ENCODE measurements at regions not wholly inside any gene's neighbourhood (a gene's known extent, or its start where the extent isn't known, plus 50 kb on each side); places are given as distances from the start of the nearest gene placed in this dataset.

- H3K9me3 Mint-ChIP-seq: peaks cover 0 to 8% (median 0%) of the 10 kb centered on the region in 11 donors
- no peak overlapping the region for H3K4me3 ChIP-seq (ENCODE audit: low read length)
- ChIA-PET POLR2A (interaction anchor here (0.7 kb wide), 1 partner anchor 124 kb away, joined by 6 read pairs; no protein-coding TSS in a partner anchor), CTCF (no interaction called here)
- H3K4me1 ChIP-seq (ENCODE audit: control insufficient read depth in 2 of 2, insufficient read depth in 2 of 2, low read length in 2 of 2): no peaks in the 10 kb centered on the region
- intact Hi-C loops (cut with micrococcal nuclease): no loop called here
- ATAC-seq (no peak), DNase-seq (no peak)
- no peaks in the 10 kb centered on the region for H3K27me3 ChIP-seq (ENCODE audit: control insufficient read depth in 2 of 2, insufficient read depth in 2 of 2, low read length in 2 of 2)
- no peaks in the 10 kb centered on the region for H3K4me1 Mint-ChIP-seq
- H3K4me3 Mint-ChIP-seq: no peak overlapping the region
- no peaks in the 10 kb centered on the region for H3K36me3 Mint-ChIP-seq
- H3K27me3 Mint-ChIP-seq: peaks cover 0 to 8% (median 2%) of the 10 kb centered on the region in 5 donors
- peaks cover 0 to 5% (median 0%) of the 10 kb centered on the region in 3 experiments for H3K9me3 ChIP-seq (ENCODE audit: control insufficient read depth in 2 of 3, low read length in 3 of 3)
- H3K27ac Mint-ChIP-seq: no peak overlapping the region
- no peaks in the 10 kb centered on the region for H3K36me3 ChIP-seq (ENCODE audit: control insufficient read depth in 2 of 3, insufficient read depth in 3 of 3, low read length in 3 of 3)
- H3K27ac ChIP-seq (ENCODE audit: low read depth, low read length): no peak overlapping the region
Observed at GRCh38 chr10:29956335-29956924, 103.0 kb downstream of the JCAD start.

DNA sequence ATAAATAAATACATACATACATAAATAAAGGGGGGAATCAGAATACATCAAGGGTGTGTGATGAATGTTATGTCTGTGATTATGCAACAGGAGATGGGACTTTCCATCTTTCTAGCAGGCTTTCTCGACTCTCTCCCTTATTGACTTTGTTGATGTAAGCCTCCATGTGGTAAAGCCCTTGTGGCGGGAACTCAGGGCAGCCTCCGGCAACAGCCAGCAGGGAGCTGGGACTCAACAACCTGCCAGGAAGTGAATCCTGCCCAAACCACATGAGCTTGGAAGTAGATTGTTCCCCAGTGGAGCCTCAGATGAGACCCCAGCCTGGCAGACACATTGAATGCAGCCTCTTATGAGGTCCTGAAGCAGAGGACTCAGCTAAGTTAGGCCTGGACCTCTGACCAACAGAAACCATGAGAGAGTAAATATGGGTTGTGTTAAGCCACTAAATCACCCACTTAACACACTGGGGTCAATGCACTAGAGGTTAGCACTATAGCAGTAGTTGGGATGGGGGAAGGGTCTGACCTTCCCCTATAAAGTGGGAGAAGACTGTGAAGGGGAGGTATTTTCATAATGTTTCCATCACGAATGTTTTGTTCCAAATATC lies 104.0 kb downstream of the JCAD start:
- Histone ChIP-seq H3K27me3 (ENCODE audit: control insufficient read depth in 2 of 2, insufficient read depth in 2 of 2, low read length in 2 of 2) (no peaks in the 10 kb centered on the region), H3K27ac (ENCODE audit: low read depth, low read length) (no peak overlapping the region), H3K36me3 (ENCODE audit: control insufficient read depth in 2 of 3, insufficient read depth in 3 of 3, low read length in 3 of 3) (no peaks in the 10 kb centered on the region), H3K9me3 (ENCODE audit: control insufficient read depth in 2 of 3, low read length in 3 of 3) (peaks cover 0 to 5% (median 0%) of the 10 kb centered on the region in 3 experiments), H3K4me1 (ENCODE audit: control insufficient read depth in 2 of 2, insufficient read depth in 2 of 2, low read length in 2 of 2) (no peaks in the 10 kb centered on the region), H3K4me3 (ENCODE audit: low read length) (no peak overlapping the region)
- ChIA-PET CTCF (no interaction called here), POLR2A (no interaction called here)
- DNase-seq (no peak), ATAC-seq (no peak)
- Mint-ChIP-seq H3K4me3 (no peak overlapping the region), H3K4me1 (no peaks in the 10 kb centered on the region), H3K36me3 (no peaks in the 10 kb centered on the region), H3K27ac (no peak overlapping the region), H3K27me3 (peaks cover 0 to 3% (median 2%) of the 10 kb centered on the region in 5 donors), H3K9me3 (peaks cover 0 to 8% (median 0%) of the 10 kb centered on the region in 11 donors)
- intact Hi-C loops (cut with micrococcal nuclease): no loop called here

DNA sequence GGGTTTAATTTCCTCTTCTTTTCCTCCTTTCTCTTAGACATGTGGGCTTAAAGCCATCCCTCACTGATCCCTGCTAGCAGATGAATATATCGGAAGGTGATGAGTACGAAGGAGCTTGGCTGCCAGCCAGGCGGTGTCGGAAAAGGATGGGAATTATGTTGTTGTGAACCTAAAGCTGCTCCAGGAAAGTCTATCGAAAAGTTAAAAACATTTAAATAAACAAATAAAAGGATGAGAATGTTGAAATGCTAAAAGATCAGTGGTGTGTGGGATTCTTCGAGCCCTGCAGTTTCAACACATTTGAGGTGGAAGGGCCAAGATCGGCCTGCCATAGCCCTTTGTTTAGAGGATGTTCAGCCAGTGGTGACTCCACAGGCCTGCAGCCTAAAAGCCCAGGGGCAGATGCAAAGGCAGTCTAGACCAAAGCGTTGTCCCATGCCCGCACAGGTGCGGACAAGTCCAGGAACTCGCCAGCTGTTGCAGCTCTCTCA lies 107.9 kb downstream of the JCAD start:
- Mint-ChIP-seq H3K4me1 (peaks cover 0 to 2% (median 0%) of the 10 kb centered on the region in 7 donors), H3K27me3 (peaks cover 0 to 2% (median 0%) of the 10 kb centered on the region in 5 donors), H3K27ac (no peak overlapping the region), H3K4me3 (no peak overlapping the region), H3K9me3 (peaks cover 0 to 4% (median 0%) of the 10 kb centered on the region in 11 donors), H3K36me3 (no peaks in the 10 kb centered on the region)
- Histone ChIP-seq H3K4me3 (ENCODE audit: low read length) (no peak overlapping the region), H3K4me1 (ENCODE audit: control insufficient read depth in 2 of 2, insufficient read depth in 2 of 2, low read length in 2 of 2) (no peaks in the 10 kb centered on the region), H3K27me3 (ENCODE audit: control insufficient read depth in 2 of 2, insufficient read depth in 2 of 2, low read length in 2 of 2) (no peaks in the 10 kb centered on the region), H3K27ac (ENCODE audit: low read depth, low read length) (no peak overlapping the region), H3K9me3 (ENCODE audit: control insufficient read depth in 2 of 3, low read length in 3 of 3) (peaks cover 0 to 3% (median 0%) of the 10 kb centered on the region in 3 experiments), H3K36me3 (ENCODE audit: control insufficient read depth in 2 of 3, insufficient read depth in 3 of 3, low read length in 3 of 3) (no peaks in the 10 kb centered on the region)
- ChIA-PET POLR2A (no interaction called here), CTCF (no interaction called here)
- ATAC-seq (no peak), DNase-seq (no peak)
- intact Hi-C loops (cut with micrococcal nuclease): no loop called here

DNA sequence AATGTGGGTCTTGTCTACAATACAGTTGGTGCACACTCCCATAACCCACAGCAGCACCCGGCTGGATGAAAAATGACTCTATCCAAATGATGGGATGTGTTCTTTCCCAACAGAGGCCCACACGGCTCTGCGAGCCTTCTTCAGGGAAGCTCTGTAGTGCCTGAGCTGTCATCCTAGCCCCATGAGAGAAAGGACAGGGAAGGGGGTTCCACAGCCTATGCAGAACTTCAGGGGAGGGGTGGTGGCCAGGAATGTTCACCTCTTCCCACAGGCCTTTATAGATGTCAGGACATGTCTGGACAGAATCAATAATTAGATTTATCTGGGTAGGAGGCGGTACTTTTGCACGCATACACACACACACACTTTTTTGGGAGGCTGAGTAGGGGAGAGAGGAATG lies 109.0 kb downstream of the JCAD start:
- no peak overlapping the region for H3K4me3 ChIP-seq (ENCODE audit: low read length)
- H3K4me1 ChIP-seq (ENCODE audit: control insufficient read depth in 2 of 2, insufficient read depth in 2 of 2, low read length in 2 of 2): no peaks in the 10 kb centered on the region
- ChIA-PET CTCF (no interaction called here), POLR2A (no interaction called here)
- Mint-ChIP-seq H3K27ac (peak overlapping the region in 1 of 9 donors; percentile 55), H3K4me3 (no peak overlapping the region), H3K27me3 (peaks cover 0 to 4% (median 0%) of the 10 kb centered on the region in 5 donors), H3K36me3 (no peaks in the 10 kb centered on the region), H3K4me1 (peaks cover 0 to 2% (median 0%) of the 10 kb centered on the region in 7 donors), H3K9me3 (no peaks in the 10 kb centered on the region)
- ATAC-seq: no peak
- no peaks in the 10 kb centered on the region for H3K36me3 ChIP-seq (ENCODE audit: control insufficient read depth in 2 of 3, insufficient read depth in 3 of 3, low read length in 3 of 3)
- H3K27me3 ChIP-seq (ENCODE audit: control insufficient read depth in 2 of 2, insufficient read depth in 2 of 2, low read length in 2 of 2): no peaks in the 10 kb centered on the region
- intact Hi-C loops (cut with micrococcal nuclease): no loop called here
- no peak overlapping the region for H3K27ac ChIP-seq (ENCODE audit: low read depth, low read length)
- no peak for DNase-seq
- H3K9me3 ChIP-seq (ENCODE audit: control insufficient read depth in 2 of 3, low read length in 3 of 3): no peaks in the 10 kb centered on the region

DNA sequence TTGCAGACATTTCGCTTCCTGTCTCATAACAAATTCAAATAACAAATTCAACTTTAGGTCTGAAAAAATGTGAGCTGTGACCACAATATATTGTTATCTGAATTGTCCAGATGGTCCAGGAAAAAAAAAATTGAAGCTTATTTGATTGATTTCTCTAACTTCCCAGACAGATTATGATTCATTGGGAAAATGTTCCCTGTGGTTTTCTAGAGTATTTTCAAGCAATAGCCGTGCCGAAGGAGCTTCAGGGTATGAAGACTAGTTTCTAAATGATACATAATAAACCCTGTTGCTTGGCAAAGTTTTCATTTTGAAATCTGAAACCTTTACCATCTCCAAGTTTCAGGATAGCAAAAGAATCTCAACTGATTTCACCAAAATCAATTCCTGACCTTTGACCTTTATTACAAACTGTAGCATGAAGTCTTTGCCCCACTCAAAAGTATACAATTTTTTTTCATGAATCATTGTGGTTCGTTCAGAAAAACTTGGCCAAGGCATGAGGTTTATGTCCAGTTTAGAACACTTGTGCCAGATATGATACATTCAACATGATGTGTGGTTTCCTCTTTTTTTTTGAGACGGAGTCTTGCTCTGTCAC lies 109.9 kb downstream of the JCAD start:
- no peaks in the 10 kb centered on the region for H3K4me1 ChIP-seq (ENCODE audit: control insufficient read depth in 2 of 2, insufficient read depth in 2 of 2, low read length in 2 of 2)
- DNase-seq: no peak
- no peak overlapping the region for H3K4me3 Mint-ChIP-seq
- H3K9me3 ChIP-seq (ENCODE audit: control insufficient read depth in 2 of 3, low read length in 3 of 3): no peaks in the 10 kb centered on the region
- no peak overlapping the region for H3K27ac Mint-ChIP-seq
- H3K4me1 Mint-ChIP-seq: peaks cover 0 to 2% (median 0%) of the 10 kb centered on the region in 7 donors
- no peaks in the 10 kb centered on the region for H3K36me3 Mint-ChIP-seq
- peaks cover 0 to 4% (median 0%) of the 10 kb centered on the region in 5 donors for H3K27me3 Mint-ChIP-seq
- no peak overlapping the region for H3K27ac ChIP-seq (ENCODE audit: low read depth, low read length)
- no peaks in the 10 kb centered on the region for H3K36me3 ChIP-seq (ENCODE audit: control insufficient read depth in 2 of 3, insufficient read depth in 3 of 3, low read length in 3 of 3)
- no peak for ATAC-seq
- H3K9me3 Mint-ChIP-seq: no peaks in the 10 kb centered on the region
- CTCF ChIA-PET: no interaction called here
- H3K4me3 ChIP-seq (ENCODE audit: low read length): no peak overlapping the region
- POLR2A ChIA-PET: no interaction called here
- intact Hi-C loops (cut with micrococcal nuclease): no loop called here
- no peaks in the 10 kb centered on the region for H3K27me3 ChIP-seq (ENCODE audit: control insufficient read depth in 2 of 2, insufficient read depth in 2 of 2, low read length in 2 of 2)

- Histone ChIP-seq H3K4me1 (ENCODE audit: control insufficient read depth in 2 of 2, insufficient read depth in 2 of 2, low read length in 2 of 2) (no peaks in the 10 kb centered on the region), H3K9me3 (ENCODE audit: control insufficient read depth in 2 of 3, low read length in 3 of 3) (no peaks in the 10 kb centered on the region), H3K27me3 (ENCODE audit: control insufficient read depth in 2 of 2, insufficient read depth in 2 of 2, low read length in 2 of 2) (no peaks in the 10 kb centered on the region), H3K4me3 (ENCODE audit: low read length) (no peak overlapping the region), H3K27ac (ENCODE audit: low read depth, low read length) (no peak overlapping the region), H3K36me3 (ENCODE audit: control insufficient read depth in 2 of 3, insufficient read depth in 3 of 3, low read length in 3 of 3) (no peaks in the 10 kb centered on the region)
- no peak overlapping the region for H3K27ac Mint-ChIP-seq
- no peaks in the 10 kb centered on the region for H3K36me3 Mint-ChIP-seq
- peaks cover 0 to 4% (median 0%) of the 10 kb centered on the region in 5 donors for H3K27me3 Mint-ChIP-seq
- ChIA-PET CTCF (no interaction called here), POLR2A (no interaction called here)
- no peak for ATAC-seq
- peaks cover 0 to 2% (median 0%) of the 10 kb centered on the region in 7 donors for H3K4me1 Mint-ChIP-seq
- DNase-seq: no peak
- no peak overlapping the region for H3K4me3 Mint-ChIP-seq
- intact Hi-C loops (cut with micrococcal nuclease): no loop called here
- H3K9me3 Mint-ChIP-seq: no peaks in the 10 kb centered on the region
Observed at GRCh38 chr10:29948881-29949355, 110.5 kb downstream of the JCAD start.
